ENCODE measurements at regions not wholly inside any gene's neighbourhood (a gene's known extent, or its start where the extent isn't known, plus 50 kb on each side); places are given as distances from the start of the nearest gene placed in this dataset.

- FAIRE-seq: no peak
Measured at GRCh38 chr3:150213577-150213976, 194.5 kb upstream of the TSC22D2 start.

GRCh38 chr3:150210461-150211110 lies 197.5 kb upstream of the TSC22D2 start:
- FAIRE-seq: no peak

- FAIRE-seq: no peak
Measured at GRCh38 chr3:150203273-150203672, 204.8 kb upstream of the TSC22D2 start.

- no peak for FAIRE-seq
Measured at GRCh38 chr3:150202711-150203110, 205.4 kb upstream of the TSC22D2 start.

- FAIRE-seq: no peak
Measured at GRCh38 chr3:150194957-150195356, 213.1 kb upstream of the TSC22D2 start.

GRCh38 chr3:150194513-150194912 lies 213.6 kb upstream of the TSC22D2 start:
- no peak for FAIRE-seq

- no peak for FAIRE-seq
Measured at GRCh38 chr3:150184426-150185071, 213.9 kb upstream of the PFN2 start.

- no peak for FAIRE-seq
Measured at GRCh38 chr3:150183678-150184425, 213.2 kb upstream of the PFN2 start.

GRCh38 chr3:150180334-150180733 lies 209.6 kb upstream of the PFN2 start:
- no peak for FAIRE-seq

GRCh38 chr3:150179330-150179729 lies 208.6 kb upstream of the PFN2 start:
- FAIRE-seq: no peak

- FAIRE-seq: no peak
Measured at GRCh38 chr3:150177673-150178381, 207.1 kb upstream of the PFN2 start.

- FAIRE-seq: no peak
Measured at GRCh38 chr3:150174179-150174578, 203.5 kb upstream of the PFN2 start.

GRCh38 chr3:150172356-150172755 lies 201.7 kb upstream of the PFN2 start:
- FAIRE-seq: no peak

- no peak for FAIRE-seq
Measured at GRCh38 chr3:150170852-150171520, 200.3 kb upstream of the PFN2 start.

GRCh38 chr3:150169330-150169940 lies 198.7 kb upstream of the PFN2 start:
- no peak for FAIRE-seq

- no peak for FAIRE-seq
Measured at GRCh38 chr3:150168698-150169097, 198.0 kb upstream of the PFN2 start.

- FAIRE-seq: no peak
Measured at GRCh38 chr3:150165396-150166094, 194.8 kb upstream of the PFN2 start.

GRCh38 chr3:150161011-150161410 lies 190.3 kb upstream of the PFN2 start:
- FAIRE-seq: no peak

GRCh38 chr3:150158943-150159625 lies 188.4 kb upstream of the PFN2 start:
- FAIRE-seq: no peak

GRCh38 chr3:150152567-150152966 lies 181.9 kb upstream of the PFN2 start:
- FAIRE-seq: no peak

- FAIRE-seq: no peak
Measured at GRCh38 chr3:150150633-150151032, 179.9 kb upstream of the PFN2 start.

Data from colon (tissue), 2 donors.